ENCODE measurements at regions not wholly inside any gene's neighbourhood (a gene's known extent, or its start where the extent isn't known, plus 50 kb on each side); places are given as distances from the start of the nearest gene placed in this dataset.

DNA sequence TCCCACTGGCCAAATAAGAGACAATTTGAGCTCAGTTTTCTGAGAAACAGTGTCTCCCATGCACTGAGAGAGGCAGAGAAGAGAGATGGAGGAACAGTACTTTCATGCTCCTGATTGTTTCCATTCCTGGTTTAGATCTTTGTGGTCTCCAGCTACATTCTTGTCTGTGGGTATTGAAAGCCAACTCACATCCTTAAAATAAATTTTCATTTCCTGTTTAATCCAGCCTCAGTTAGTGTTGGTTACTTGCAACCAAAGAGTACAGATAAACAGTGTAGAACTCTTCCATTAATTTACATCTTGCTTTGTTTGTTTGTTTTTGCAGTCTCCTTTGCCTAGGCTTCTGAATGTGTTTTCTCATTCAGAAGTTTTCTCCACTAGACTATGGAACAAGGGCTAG, 123.7 kb upstream of the CLSTN2 start:
- Histone ChIP-seq H3K27ac (ENCODE audit: extremely low read depth, low read depth, low read length) (no peak overlapping the region), H3K36me3 (ENCODE audit: control insufficient read depth in 2 of 2, insufficient read depth in 1 of 2, low read length in 2 of 2) (no peaks in the 10 kb centered on the region), H3K4me1 (ENCODE audit: control insufficient read depth, insufficient read depth, low read length) (no peaks in the 10 kb centered on the region), H3K4me3 (ENCODE audit: low read depth, low read length) (no peak overlapping the region), H3K9me3 (ENCODE audit: control insufficient read depth, insufficient read depth, low read depth, low read length) (no peaks in the 10 kb centered on the region)
- TF ChIP-seq ZNF664 (tag by site-specific recombination; IDR thresholded peaks at IDR 0.05) (no peak), ZFP3 (tag by site-specific recombination; IDR thresholded peaks at IDR 0.05; ENCODE audit: low read depth) (no peak), ZNF843 (tag by site-specific recombination; IDR thresholded peaks at IDR 0.05) (no peak), HOXA7 (CRISPR knock-in tag; IDR thresholded peaks at IDR 0.05; ENCODE audit: borderline replicate concordance) (no peak), ZNF174 (tag by site-specific recombination; IDR thresholded peaks at IDR 0.05) (no peak), ZNF792 (tag by site-specific recombination; IDR thresholded peaks at IDR 0.05) (no peak), ZNF214 (tag by site-specific recombination; IDR thresholded peaks at IDR 0.05; ENCODE audit: borderline replicate concordance) (no peak), MYNN (tag by site-specific recombination; IDR thresholded peaks at IDR 0.05; ENCODE audit: borderline replicate concordance) (no peak), ZNF501 (tag by site-specific recombination; IDR thresholded peaks at IDR 0.05) (no peak), ZNF121 (tag by site-specific recombination; IDR thresholded peaks at IDR 0.05) (no peak), GLI2 (tag by site-specific recombination; IDR thresholded peaks at IDR 0.05; ENCODE audit: borderline replicate concordance, low read depth) (no peak), ZSCAN23 (tag by site-specific recombination; IDR thresholded peaks at IDR 0.05) (no peak), ZNF2 (tag by site-specific recombination; IDR thresholded peaks at IDR 0.05) (no peak)
- TF ChIP-seq, protein P1, sequence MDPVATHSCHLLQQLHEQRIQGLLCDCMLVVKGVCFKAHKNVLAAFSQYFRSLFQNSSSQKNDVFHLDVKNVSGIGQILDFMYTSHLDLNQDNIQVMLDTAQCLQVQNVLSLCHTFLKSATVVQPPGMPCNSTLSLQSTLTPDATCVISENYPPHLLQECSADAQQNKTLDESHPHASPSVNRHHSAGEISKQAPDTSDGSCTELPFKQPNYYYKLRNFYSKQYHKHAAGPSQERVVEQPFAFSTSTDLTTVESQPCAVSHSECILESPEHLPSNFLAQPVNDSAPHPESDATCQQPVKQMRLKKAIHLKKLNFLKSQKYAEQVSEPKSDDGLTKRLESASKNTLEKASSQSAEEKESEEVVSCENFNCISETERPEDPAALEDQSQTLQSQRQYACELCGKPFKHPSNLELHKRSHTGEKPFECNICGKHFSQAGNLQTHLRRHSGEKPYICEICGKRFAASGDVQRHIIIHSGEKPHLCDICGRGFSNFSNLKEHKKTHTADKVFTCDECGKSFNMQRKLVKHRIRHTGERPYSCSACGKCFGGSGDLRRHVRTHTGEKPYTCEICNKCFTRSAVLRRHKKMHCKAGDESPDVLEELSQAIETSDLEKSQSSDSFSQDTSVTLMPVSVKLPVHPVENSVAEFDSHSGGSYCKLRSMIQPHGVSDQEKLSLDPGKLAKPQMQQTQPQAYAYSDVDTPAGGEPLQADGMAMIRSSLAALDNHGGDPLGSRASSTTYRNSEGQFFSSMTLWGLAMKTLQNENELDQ (tag by site-specific recombination; IDR thresholded peaks at IDR 0.05; ENCODE audit: low read depth): no peak
- POLR2A ChIA-PET: no interaction called here
- CTCF ChIA-PET: no interaction called here

DNA sequence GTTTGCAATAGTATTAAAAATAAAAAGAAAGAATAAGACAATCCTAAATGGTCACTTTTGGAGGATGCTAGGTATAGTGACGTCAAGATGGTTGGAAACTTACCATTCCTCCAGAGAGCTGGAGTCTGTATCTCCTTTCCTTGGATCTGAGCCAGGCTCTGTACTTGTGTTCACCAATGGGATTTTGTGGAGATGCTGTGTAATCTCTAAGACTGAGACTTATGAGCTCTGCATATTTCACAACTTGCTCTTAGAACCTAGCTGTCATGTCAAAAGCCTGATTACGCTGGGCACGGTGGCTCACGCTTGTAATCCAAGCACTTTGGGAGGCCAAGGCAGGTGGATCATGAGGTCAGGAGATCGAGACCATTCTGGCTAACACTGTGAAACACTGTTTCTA, 126.8 kb upstream of the CLSTN2 start:
- Histone ChIP-seq H3K36me3 (ENCODE audit: control insufficient read depth in 2 of 2, insufficient read depth in 1 of 2, low read length in 2 of 2) (no peaks in the 10 kb centered on the region), H3K4me3 (ENCODE audit: low read depth, low read length) (no peak overlapping the region), H3K9me3 (ENCODE audit: control insufficient read depth, insufficient read depth, low read depth, low read length) (no peaks in the 10 kb centered on the region), H3K4me1 (ENCODE audit: control insufficient read depth, insufficient read depth, low read length) (no peaks in the 10 kb centered on the region), H3K27ac (ENCODE audit: extremely low read depth, low read depth, low read length) (no peak overlapping the region)
- ChIA-PET CTCF (no interaction called here), POLR2A (no interaction called here)
- no peak for TF ChIP-seq ZNF239 (tag by site-specific recombination; IDR thresholded peaks at IDR 0.05)

DNA sequence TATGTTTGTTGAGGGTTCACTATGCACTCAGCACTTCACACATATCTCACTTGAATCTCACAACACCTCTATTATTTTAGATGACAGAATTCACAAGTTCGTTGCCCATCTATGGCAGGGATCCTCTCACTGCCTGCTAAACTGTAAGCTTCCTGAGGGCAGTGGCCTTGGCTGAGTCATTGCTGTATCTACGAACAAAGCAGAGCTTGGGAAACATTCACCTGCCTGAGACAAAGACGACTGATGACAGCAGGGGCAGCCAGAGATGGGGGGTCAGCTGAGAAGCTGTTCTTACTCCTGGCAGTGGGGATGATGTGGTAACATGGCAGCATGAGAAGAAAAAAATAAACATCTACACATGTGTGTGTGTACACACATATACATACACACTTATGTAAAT, 125.5 kb upstream of the NMNAT3 start:
- no peak overlapping the region for H3K27ac ChIP-seq (ENCODE audit: extremely low read depth, low read depth, low read length)
- H3K9me3 ChIP-seq (ENCODE audit: control insufficient read depth, insufficient read depth, low read depth, low read length): no peaks in the 10 kb centered on the region
- ChIA-PET POLR2A (no interaction called here), CTCF (no interaction called here)
- H3K4me1 ChIP-seq (ENCODE audit: control insufficient read depth, insufficient read depth, low read length): no peaks in the 10 kb centered on the region
- H3K4me3 ChIP-seq (ENCODE audit: low read depth, low read length): no peak overlapping the region
- TF ChIP-seq ZNF112 (tag by site-specific recombination; IDR thresholded peaks at IDR 0.05): no peak
- no peaks in the 10 kb centered on the region for H3K36me3 ChIP-seq (ENCODE audit: control insufficient read depth in 2 of 2, insufficient read depth in 1 of 2, low read length in 2 of 2)

DNA sequence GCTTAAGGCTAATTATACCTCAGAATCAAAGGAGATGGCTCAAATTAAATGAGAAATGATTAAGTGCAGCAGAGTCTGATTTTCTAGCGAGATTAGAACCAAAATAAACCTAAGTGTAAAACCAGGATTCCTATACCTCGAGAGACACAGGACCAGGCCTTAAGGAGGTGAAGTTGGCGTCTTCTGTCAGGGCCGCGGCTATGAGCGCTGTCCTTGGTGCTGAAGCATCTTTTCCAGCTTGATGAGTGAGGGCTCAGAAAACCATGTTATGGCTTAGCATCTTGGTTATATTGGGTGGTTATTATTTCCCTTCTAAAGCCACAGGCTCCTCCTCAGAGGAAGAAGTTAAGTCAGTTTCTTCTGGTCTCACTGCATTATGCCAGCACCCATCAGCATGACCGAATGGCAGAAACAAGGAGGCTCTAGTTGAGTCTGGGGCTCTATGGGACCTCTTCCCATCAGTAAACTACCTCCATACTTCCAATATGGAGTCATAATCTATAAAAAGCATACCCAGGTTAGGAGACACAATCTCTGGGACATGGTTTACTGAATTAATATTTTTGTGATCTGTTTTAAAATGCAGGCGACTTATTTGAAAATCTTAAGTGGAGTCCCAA, 120.1 kb upstream of the NMNAT3 start:
- H3K36me3 ChIP-seq (ENCODE audit: control insufficient read depth in 2 of 2, insufficient read depth in 1 of 2, low read length in 2 of 2): no peaks in the 10 kb centered on the region
- no peak overlapping the region for H3K27ac ChIP-seq (ENCODE audit: extremely low read depth, low read depth, low read length)
- H3K4me3 ChIP-seq (ENCODE audit: low read depth, low read length): no peak overlapping the region
- H3K9me3 ChIP-seq (ENCODE audit: control insufficient read depth, insufficient read depth, low read depth, low read length): no peaks in the 10 kb centered on the region
- CTCF ChIA-PET: no interaction called here
- POLR2A ChIA-PET: no interaction called here
- no peaks in the 10 kb centered on the region for H3K4me1 ChIP-seq (ENCODE audit: control insufficient read depth, insufficient read depth, low read length)
- TF ChIP-seq, protein P2, sequence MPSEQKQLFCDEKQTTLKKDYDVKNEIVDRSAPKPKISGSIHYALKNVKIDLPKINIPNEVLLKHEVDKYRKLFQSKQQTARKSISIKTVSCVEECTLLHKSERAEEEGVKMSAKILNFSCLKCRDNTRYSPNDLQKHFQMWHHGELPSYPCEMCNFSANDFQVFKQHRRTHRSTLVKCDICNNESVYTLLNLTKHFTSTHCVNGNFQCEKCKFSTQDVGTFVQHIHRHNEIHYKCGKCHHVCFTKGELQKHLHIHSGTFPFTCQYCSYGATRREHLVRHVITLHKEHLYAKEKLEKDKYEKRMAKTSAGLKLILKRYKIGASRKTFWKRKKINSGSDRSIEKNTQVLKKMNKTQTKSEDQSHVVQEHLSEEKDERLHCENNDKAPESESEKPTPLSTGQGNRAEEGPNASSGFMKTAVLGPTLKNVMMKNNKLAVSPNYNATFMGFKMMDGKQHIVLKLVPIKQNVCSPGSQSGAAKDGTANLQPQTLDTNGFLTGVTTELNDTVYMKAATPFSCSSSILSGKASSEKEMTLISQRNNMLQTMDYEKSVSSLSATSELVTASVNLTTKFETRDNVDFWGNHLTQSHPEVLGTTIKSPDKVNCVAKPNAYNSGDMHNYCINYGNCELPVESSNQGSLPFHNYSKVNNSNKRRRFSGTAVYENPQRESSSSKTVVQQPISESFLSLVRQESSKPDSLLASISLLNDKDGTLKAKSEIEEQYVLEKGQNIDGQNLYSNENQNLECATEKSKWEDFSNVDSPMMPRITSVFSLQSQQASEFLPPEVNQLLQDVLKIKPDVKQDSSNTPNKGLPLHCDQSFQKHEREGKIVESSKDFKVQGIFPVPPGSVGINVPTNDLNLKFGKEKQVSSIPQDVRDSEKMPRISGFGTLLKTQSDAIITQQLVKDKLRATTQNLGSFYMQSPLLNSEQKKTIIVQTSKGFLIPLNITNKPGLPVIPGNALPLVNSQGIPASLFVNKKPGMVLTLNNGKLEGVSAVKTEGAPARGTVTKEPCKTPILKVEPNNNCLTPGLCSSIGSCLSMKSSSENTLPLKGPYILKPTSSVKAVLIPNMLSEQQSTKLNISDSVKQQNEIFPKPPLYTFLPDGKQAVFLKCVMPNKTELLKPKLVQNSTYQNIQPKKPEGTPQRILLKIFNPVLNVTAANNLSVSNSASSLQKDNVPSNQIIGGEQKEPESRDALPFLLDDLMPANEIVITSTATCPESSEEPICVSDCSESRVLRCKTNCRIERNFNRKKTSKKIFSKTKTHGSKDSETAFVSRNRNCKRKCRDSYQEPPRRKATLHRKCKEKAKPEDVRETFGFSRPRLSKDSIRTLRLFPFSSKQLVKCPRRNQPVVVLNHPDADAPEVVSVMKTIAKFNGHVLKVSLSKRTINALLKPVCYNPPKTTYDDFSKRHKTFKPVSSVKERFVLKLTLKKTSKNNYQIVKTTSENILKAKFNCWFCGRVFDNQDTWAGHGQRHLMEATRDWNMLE (tag by site-specific recombination; conservative IDR thresholded peaks at IDR 0.05; ENCODE audit: low read depth): no peak
- TF ChIP-seq, protein P3, sequence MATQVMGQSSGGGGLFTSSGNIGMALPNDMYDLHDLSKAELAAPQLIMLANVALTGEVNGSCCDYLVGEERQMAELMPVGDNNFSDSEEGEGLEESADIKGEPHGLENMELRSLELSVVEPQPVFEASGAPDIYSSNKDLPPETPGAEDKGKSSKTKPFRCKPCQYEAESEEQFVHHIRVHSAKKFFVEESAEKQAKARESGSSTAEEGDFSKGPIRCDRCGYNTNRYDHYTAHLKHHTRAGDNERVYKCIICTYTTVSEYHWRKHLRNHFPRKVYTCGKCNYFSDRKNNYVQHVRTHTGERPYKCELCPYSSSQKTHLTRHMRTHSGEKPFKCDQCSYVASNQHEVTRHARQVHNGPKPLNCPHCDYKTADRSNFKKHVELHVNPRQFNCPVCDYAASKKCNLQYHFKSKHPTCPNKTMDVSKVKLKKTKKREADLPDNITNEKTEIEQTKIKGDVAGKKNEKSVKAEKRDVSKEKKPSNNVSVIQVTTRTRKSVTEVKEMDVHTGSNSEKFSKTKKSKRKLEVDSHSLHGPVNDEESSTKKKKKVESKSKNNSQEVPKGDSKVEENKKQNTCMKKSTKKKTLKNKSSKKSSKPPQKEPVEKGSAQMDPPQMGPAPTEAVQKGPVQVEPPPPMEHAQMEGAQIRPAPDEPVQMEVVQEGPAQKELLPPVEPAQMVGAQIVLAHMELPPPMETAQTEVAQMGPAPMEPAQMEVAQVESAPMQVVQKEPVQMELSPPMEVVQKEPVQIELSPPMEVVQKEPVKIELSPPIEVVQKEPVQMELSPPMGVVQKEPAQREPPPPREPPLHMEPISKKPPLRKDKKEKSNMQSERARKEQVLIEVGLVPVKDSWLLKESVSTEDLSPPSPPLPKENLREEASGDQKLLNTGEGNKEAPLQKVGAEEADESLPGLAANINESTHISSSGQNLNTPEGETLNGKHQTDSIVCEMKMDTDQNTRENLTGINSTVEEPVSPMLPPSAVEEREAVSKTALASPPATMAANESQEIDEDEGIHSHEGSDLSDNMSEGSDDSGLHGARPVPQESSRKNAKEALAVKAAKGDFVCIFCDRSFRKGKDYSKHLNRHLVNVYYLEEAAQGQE (tag by site-specific recombination; IDR thresholded peaks at IDR 0.05): peak; percentile 93

Measured in HEK293 (cell line).